H1 (cell line): ENCODE measurements at regions not wholly inside any gene's neighbourhood (a gene's known extent, or its start where the extent isn't known, plus 50 kb on each side); places are given as distances from the start of the nearest gene placed in this dataset.

Source experiments
- EP300 ChIP-seq, 2 experiments: IDR thresholded peaks; 1 replicate in 1 of 2; 2 replicates in 1 of 2; pipeline ENCODE4 v1.6.1; 2011 to 2012; ENCODE audit warnings: low read depth in 2 of 2, low read length in 2 of 2, mild to moderate bottlenecking in 2 of 2, borderline replicate concordance in 1 of 2, inconsistent platforms in 1 of 2, moderate library complexity in 1 of 2
- GABPA ChIP-seq: IDR thresholded peaks from 2 replicates; pipeline ENCODE4 v1.6.1; 2011; ENCODE audit warnings: mild to moderate bottlenecking, low read length, moderate library complexity, borderline replicate concordance; ENCODE audit not compliant: insufficient read depth
- MAFK ChIP-seq: IDR thresholded peaks from 2 replicates; pipeline ENCODE4 v1.6.1; 2012; ENCODE audit warnings: low read depth, mild to moderate bottlenecking, improper control_type of control experiment, low read length
- PHF8 ChIP-seq: fragments of 200-600 bp; sonication (generic); conservative IDR thresholded peaks from 2 replicates; pipeline ENCODE4 v1.7.1; 2012; ENCODE audit warnings: low read depth, mild to moderate bottlenecking, inconsistent platforms, low read length, moderate library complexity
- POLR2A ChIP-seq, 2 experiments: IDR thresholded peaks; 1 replicate in 1 of 2; 2 replicates in 1 of 2; pipeline ENCODE4 v1.6.1; 2011; ENCODE audit warnings: low read depth in 2 of 2, low read length in 2 of 2, mild to moderate bottlenecking in 2 of 2; ENCODE audit errors: control extremely low read depth in 1 of 2
- POLR2AphosphoS5 ChIP-seq: IDR thresholded peaks from 2 replicates; pipeline ENCODE4 v1.6.1; 2011; ENCODE audit warnings: low read depth, low read length
- RFX5 ChIP-seq: IDR thresholded peaks from 2 replicates; pipeline ENCODE4 v1.6.1; 2011; ENCODE audit warnings: low read depth, low read length, improper control_type of control experiment, borderline replicate concordance
- RNF2 ChIP-seq: fragments of 200-900, 300-1000 bp; sonication (generic); IDR thresholded peaks from 2 replicates; pipeline ENCODE4 v1.7.1; 2016; ENCODE audit warnings: borderline replicate concordance, low read depth, mild to moderate bottlenecking, antibody characterized with exemption, low read length; ENCODE audit not compliant: poor library complexity, severe bottlenecking; ENCODE audit errors: missing control alignments
- SP1 ChIP-seq: IDR thresholded peaks from 2 replicates; pipeline ENCODE4 v1.6.1; 2011; ENCODE audit warnings: low read depth, low read length
- SP2 ChIP-seq: IDR thresholded peaks from 2 replicates; pipeline ENCODE4 v1.6.1; 2012; ENCODE audit warnings: mild to moderate bottlenecking, low read length, inconsistent platforms
- SRF ChIP-seq: IDR thresholded peaks from 2 replicates; pipeline ENCODE4 v1.6.1; 2011; ENCODE audit warnings: mild to moderate bottlenecking, low read depth, low read length, moderate library complexity
- TAF1 ChIP-seq: IDR thresholded peaks from 2 replicates; pipeline ENCODE4 v1.6.1; 2011; ENCODE audit warnings: mild to moderate bottlenecking, low read depth, low read length
- TF ChIP-seq, protein P1 (sequence below), 3 experiments: IDR thresholded peaks; 1 replicate in 2 of 3; 2 replicates in 1 of 3; pipeline versions ENCODE4 v1.5.1 to v1.6.1; 2011; ENCODE audit warnings: low read length in 3 of 3, mild to moderate bottlenecking in 3 of 3, inconsistent platforms in 2 of 3, low read depth in 1 of 3, moderate library complexity in 1 of 3; ENCODE audit not compliant: insufficient read depth in 1 of 3; ENCODE audit errors: control extremely low read depth in 1 of 3
- TF ChIP-seq, protein P2 (sequence below): IDR thresholded peaks from 2 replicates; pipeline ENCODE4 v1.6.1; 2012; ENCODE audit warnings: low read length, inconsistent platforms

DNA sequence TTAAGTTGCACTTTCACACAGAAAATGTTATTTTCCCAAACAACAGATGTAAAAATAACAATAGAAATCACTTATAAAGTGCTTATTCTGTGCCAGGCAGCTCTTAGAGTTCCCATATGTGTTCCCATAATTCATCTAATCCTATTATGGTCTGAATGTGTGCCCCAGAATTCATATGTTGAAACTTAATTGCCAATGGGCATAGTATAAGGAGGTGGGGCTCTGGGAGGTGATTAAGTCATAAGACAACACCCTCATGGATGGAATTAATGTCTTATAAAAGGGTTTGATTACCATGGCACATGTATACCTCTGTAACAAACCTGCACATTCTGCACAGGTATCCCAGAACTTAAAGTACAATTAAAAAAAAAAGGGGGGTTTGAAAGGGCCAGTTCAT lies 92.7 kb downstream of the FZD1 start:
- TF ChIP-seq, protein P1, sequence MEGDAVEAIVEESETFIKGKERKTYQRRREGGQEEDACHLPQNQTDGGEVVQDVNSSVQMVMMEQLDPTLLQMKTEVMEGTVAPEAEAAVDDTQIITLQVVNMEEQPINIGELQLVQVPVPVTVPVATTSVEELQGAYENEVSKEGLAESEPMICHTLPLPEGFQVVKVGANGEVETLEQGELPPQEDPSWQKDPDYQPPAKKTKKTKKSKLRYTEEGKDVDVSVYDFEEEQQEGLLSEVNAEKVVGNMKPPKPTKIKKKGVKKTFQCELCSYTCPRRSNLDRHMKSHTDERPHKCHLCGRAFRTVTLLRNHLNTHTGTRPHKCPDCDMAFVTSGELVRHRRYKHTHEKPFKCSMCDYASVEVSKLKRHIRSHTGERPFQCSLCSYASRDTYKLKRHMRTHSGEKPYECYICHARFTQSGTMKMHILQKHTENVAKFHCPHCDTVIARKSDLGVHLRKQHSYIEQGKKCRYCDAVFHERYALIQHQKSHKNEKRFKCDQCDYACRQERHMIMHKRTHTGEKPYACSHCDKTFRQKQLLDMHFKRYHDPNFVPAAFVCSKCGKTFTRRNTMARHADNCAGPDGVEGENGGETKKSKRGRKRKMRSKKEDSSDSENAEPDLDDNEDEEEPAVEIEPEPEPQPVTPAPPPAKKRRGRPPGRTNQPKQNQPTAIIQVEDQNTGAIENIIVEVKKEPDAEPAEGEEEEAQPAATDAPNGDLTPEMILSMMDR (IDR thresholded peaks at IDR 0.05; ENCODE audit: control extremely low read depth in 1 of 3, insufficient read depth in 1 of 3, low read depth in 1 of 3, low read length in 3 of 3) = no peak
- TF ChIP-seq RNF2 (no peak), PHF8 (no peak), SRF (no peak), POLR2AphosphoS5 (no peak), MAFK (no peak), SP1 (no peak), POLR2A (IDR thresholded peaks at IDR 0.05; ENCODE audit: control extremely low read depth in 1 of 2, low read depth in 2 of 2, low read length in 2 of 2) (no peak), TAF1 (no peak), GABPA (no peak), RFX5 (no peak), EP300 (IDR thresholded peaks at IDR 0.05; ENCODE audit: borderline replicate concordance in 1 of 2, low read depth in 2 of 2, low read length in 2 of 2) (no peak), SP2 (no peak)
- TF ChIP-seq, protein P2, sequence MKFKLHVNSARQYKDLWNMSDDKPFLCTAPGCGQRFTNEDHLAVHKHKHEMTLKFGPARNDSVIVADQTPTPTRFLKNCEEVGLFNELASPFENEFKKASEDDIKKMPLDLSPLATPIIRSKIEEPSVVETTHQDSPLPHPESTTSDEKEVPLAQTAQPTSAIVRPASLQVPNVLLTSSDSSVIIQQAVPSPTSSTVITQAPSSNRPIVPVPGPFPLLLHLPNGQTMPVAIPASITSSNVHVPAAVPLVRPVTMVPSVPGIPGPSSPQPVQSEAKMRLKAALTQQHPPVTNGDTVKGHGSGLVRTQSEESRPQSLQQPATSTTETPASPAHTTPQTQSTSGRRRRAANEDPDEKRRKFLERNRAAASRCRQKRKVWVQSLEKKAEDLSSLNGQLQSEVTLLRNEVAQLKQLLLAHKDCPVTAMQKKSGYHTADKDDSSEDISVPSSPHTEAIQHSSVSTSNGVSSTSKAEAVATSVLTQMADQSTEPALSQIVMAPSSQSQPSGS = no peak
